Gastroesophageal sphincter (tissue), 3 donors: ENCODE measurements at regions not wholly inside any gene's neighbourhood (a gene's known extent, or its start where the extent isn't known, plus 50 kb on each side); places are given as distances from the start of the nearest gene placed in this dataset.

Experiments used
- CTCF ChIP-seq, 4 experiments: fragments of 200-600 bp in 2 of 4; fragments of 450-650 bp in 2 of 4; sonication (generic) in 1 of 4; IDR thresholded peaks; one replicate each; pipeline ENCODE4 v1.5.1; 2017 to 2019; ENCODE audit warnings: antibody characterized with exemption in 4 of 4, mild to moderate bottlenecking in 2 of 4, moderate library complexity in 2 of 4
- POLR2A ChIP-seq, 2 donors: fragments of 450-650 bp; IDR thresholded peaks; one replicate each; pipeline ENCODE4 v1.6.1; 2017; ENCODE audit warnings: antibody characterized with exemption in 2 of 2, mild to moderate bottlenecking in 2 of 2, moderate library complexity in 1 of 2
- POLR2AphosphoS5 ChIP-seq: sonication (generic); formaldehyde crosslinking; IDR thresholded peaks from one replicate; pipeline ENCODE4 v1.6.1; 2017; ENCODE audit warnings: antibody characterized with exemption

DNA sequence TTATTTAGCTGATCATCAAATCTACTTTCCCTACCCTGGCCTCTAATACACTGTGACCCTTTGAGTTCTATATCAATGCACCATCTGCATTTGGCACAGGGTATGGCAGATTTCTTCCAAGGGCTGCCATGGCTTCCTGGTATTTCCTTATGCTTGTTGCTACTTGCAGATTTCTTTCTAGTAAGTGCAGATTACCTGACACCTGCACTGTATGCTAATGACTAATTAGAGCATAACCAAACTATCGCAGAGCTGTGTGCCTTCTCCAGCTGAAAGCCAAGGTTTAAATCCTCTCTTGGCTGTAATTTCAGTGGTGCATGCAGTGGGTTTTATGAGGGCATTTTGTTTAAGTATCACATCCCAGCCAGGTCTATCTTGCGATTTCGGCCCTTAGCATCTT, 293.7 kb downstream of the KIF4B start:
- TF ChIP-seq CTCF (IDR thresholded peaks at IDR 0.05) (no peak), POLR2AphosphoS5 (no peak), POLR2A (IDR thresholded peaks at IDR 0.05) (no peak)
